ENCODE measurements at regions not wholly inside any gene's neighbourhood (a gene's known extent, or its start where the extent isn't known, plus 50 kb on each side); places are given as distances from the start of the nearest gene placed in this dataset.

GRCh38 chr1:243910607-243911006, 60.6 kb upstream of the AKT3 start:
- DNase-seq: no peak

GRCh38 chr1:243903895-243904294, 53.9 kb upstream of the AKT3 start:
- DNase-seq: no peak

- no peak for DNase-seq
Observed at GRCh38 chr1:243903041-243903440, 53.0 kb upstream of the AKT3 start.

- no peak for DNase-seq
Observed at GRCh38 chr1:243902100-243902499, 52.1 kb upstream of the AKT3 start.
